ENCODE measurements at regions not wholly inside any gene's neighbourhood (a gene's known extent, or its start where the extent isn't known, plus 50 kb on each side); places are given as distances from the start of the nearest gene placed in this dataset.

GRCh38 chr13:111480503-111480902 lies 160.1 kb downstream of the TEX29 start:
- Mint-ChIP-seq H3K9me3 (peaks cover 0 to 2% (median 0%) of the 10 kb centered on the region in 3 donors), H3K27ac (no peak overlapping the region), H3K4me3 (no peak overlapping the region), H3K4me1 (no peaks in the 10 kb centered on the region), H3K27me3 (peaks cover 4% of the 10 kb centered on the region in 2 donors), H3K36me3 (no peaks in the 10 kb centered on the region)
- H3K4me3 ChIP-seq (ENCODE audit: control insufficient read depth in 1 of 2, extremely low read depth in 1 of 2, low read length in 1 of 2) = no peak overlapping the region
- H3K27ac ChIP-seq (ENCODE audit: low read length) = no peak overlapping the region
- peak in 1 of 35 experiments; percentile 9 for DNase-seq
- no peaks in the 10 kb centered on the region for H3K4me1 ChIP-seq (ENCODE audit: control insufficient read depth in 1 of 2, extremely low read depth in 1 of 2, insufficient read depth in 2 of 2, low read length in 2 of 2)
- peaks cover 0 to 14% of the 10 kb centered on the region in 2 experiments for H3K27me3 ChIP-seq (replicated peaks in 1 of 2; ENCODE audit: control insufficient read depth in 2 of 2, extremely low read depth in 1 of 2, insufficient read depth in 2 of 2, low read length in 1 of 2)
- CTCF ChIA-PET = no interaction called here
- no peaks in the 10 kb centered on the region for H3K9me3 ChIP-seq
- H3K36me3 ChIP-seq (ENCODE audit: control insufficient read depth in 2 of 2, extremely low read depth in 1 of 2, insufficient read depth in 1 of 2, low read length in 1 of 2) = no peaks in the 10 kb centered on the region
- POLR2A ChIA-PET = no interaction called here
- no peak for ATAC-seq (replicated peaks in 1 of 4)
- 81% methylated on average over 6 of the region's 8 CpGs for whole genome bisulfite sequencing (ENCODE audit: insufficient coverage)

- Histone ChIP-seq H3K36me3 (ENCODE audit: control insufficient read depth in 2 of 2, extremely low read depth in 1 of 2, insufficient read depth in 1 of 2, low read length in 1 of 2) (no peaks in the 10 kb centered on the region), H3K27ac (ENCODE audit: low read length) (no peak overlapping the region), H3K4me1 (ENCODE audit: control insufficient read depth in 1 of 2, extremely low read depth in 1 of 2, insufficient read depth in 2 of 2, low read length in 2 of 2) (no peaks in the 10 kb centered on the region), H3K9me3 (no peaks in the 10 kb centered on the region), H3K4me3 (ENCODE audit: control insufficient read depth in 1 of 2, extremely low read depth in 1 of 2, low read length in 1 of 2) (no peak overlapping the region), H3K27me3 (replicated peaks in 1 of 2; ENCODE audit: control insufficient read depth in 2 of 2, extremely low read depth in 1 of 2, insufficient read depth in 2 of 2, low read length in 1 of 2) (peaks cover 0 to 14% of the 10 kb centered on the region in 2 experiments)
- no peak overlapping the region for H3K4me3 Mint-ChIP-seq
- DNase-seq (no peak), ATAC-seq (replicated peaks in 1 of 4) (no peak)
- no peaks in the 10 kb centered on the region for H3K4me1 Mint-ChIP-seq
- H3K27me3 Mint-ChIP-seq = peaks cover 4% of the 10 kb centered on the region in 2 donors
- 62% methylated on average over 8 of the region's 11 CpGs for WGBS (ENCODE audit: insufficient coverage)
- ChIA-PET POLR2A (no interaction called here), CTCF (interaction anchor here in 1 of 2 donors (0.7 kb wide), 1 partner anchor 10 kb away, joined by 3 read pairs; no protein-coding TSS in a partner anchor)
- H3K27ac Mint-ChIP-seq = no peak overlapping the region
- H3K9me3 Mint-ChIP-seq = peaks cover 0 to 5% (median 0%) of the 10 kb centered on the region in 3 donors
- no peaks in the 10 kb centered on the region for H3K36me3 Mint-ChIP-seq
Measured at GRCh38 chr13:111480976-111481375, 160.5 kb downstream of the TEX29 start.

GRCh38 chr13:111482126-111482525 lies 161.7 kb downstream of the TEX29 start:
- Mint-ChIP-seq H3K36me3 (no peaks in the 10 kb centered on the region), H3K4me3 (no peak overlapping the region), H3K4me1 (no peaks in the 10 kb centered on the region), H3K9me3 (peaks cover 0 to 8% (median 0%) of the 10 kb centered on the region in 3 donors), H3K27ac (no peak overlapping the region), H3K27me3 (peaks cover 4% of the 10 kb centered on the region in 2 donors)
- H3K27me3 ChIP-seq (replicated peaks in 1 of 2; ENCODE audit: control insufficient read depth in 2 of 2, extremely low read depth in 1 of 2, insufficient read depth in 2 of 2, low read length in 1 of 2) = peaks cover 0 to 9% of the 10 kb centered on the region in 2 experiments
- no peak overlapping the region for H3K27ac ChIP-seq (ENCODE audit: low read length)
- no peaks in the 10 kb centered on the region for H3K9me3 ChIP-seq
- no peak overlapping the region for H3K4me3 ChIP-seq (ENCODE audit: control insufficient read depth in 1 of 2, extremely low read depth in 1 of 2, low read length in 1 of 2)
- ChIA-PET CTCF (no interaction called here), POLR2A (no interaction called here)
- no peaks in the 10 kb centered on the region for H3K36me3 ChIP-seq (ENCODE audit: control insufficient read depth in 2 of 2, extremely low read depth in 1 of 2, insufficient read depth in 1 of 2, low read length in 1 of 2)
- WGBS (ENCODE audit: insufficient coverage) = 77% methylated on average over 4 of the region's 6 CpGs
- H3K4me1 ChIP-seq (ENCODE audit: control insufficient read depth in 1 of 2, extremely low read depth in 1 of 2, insufficient read depth in 2 of 2, low read length in 2 of 2) = no peaks in the 10 kb centered on the region
- ATAC-seq (replicated peaks in 1 of 4) = no peak
- no peak for DNase-seq

GRCh38 chr13:111482806-111483620 lies 162.6 kb downstream of the TEX29 start:
- Mint-ChIP-seq H3K27ac (no peak overlapping the region), H3K4me1 (no peaks in the 10 kb centered on the region), H3K27me3 (peaks cover 4% of the 10 kb centered on the region in 2 donors), H3K4me3 (no peak overlapping the region), H3K36me3 (no peaks in the 10 kb centered on the region), H3K9me3 (peaks cover 0 to 12% (median 0%) of the 10 kb centered on the region in 3 donors)
- CTCF ChIA-PET = no interaction called here
- ATAC-seq (replicated peaks in 1 of 4) (no peak), DNase-seq (peak in 1 of 35 experiments; percentile 12)
- peaks cover 0 to 9% of the 10 kb centered on the region in 2 experiments for H3K27me3 ChIP-seq (replicated peaks in 1 of 2; ENCODE audit: control insufficient read depth in 2 of 2, extremely low read depth in 1 of 2, insufficient read depth in 2 of 2, low read length in 1 of 2)
- H3K9me3 ChIP-seq = no peaks in the 10 kb centered on the region
- 83% methylated on average over 16 of the region's 18 CpGs for WGBS (ENCODE audit: insufficient coverage)
- H3K36me3 ChIP-seq (ENCODE audit: control insufficient read depth in 2 of 2, extremely low read depth in 1 of 2, insufficient read depth in 1 of 2, low read length in 1 of 2) = no peaks in the 10 kb centered on the region
- no peaks in the 10 kb centered on the region for H3K4me1 ChIP-seq (ENCODE audit: control insufficient read depth in 1 of 2, extremely low read depth in 1 of 2, insufficient read depth in 2 of 2, low read length in 2 of 2)
- POLR2A ChIA-PET = no interaction called here
- no peak overlapping the region for H3K4me3 ChIP-seq (ENCODE audit: control insufficient read depth in 1 of 2, extremely low read depth in 1 of 2, low read length in 1 of 2)
- no peak overlapping the region for H3K27ac ChIP-seq (ENCODE audit: low read length)

- Mint-ChIP-seq H3K4me3 (no peak overlapping the region), H3K9me3 (peaks cover 0 to 12% (median 0%) of the 10 kb centered on the region in 3 donors), H3K4me1 (no peaks in the 10 kb centered on the region), H3K27me3 (peaks cover 4% of the 10 kb centered on the region in 2 donors), H3K36me3 (no peaks in the 10 kb centered on the region), H3K27ac (no peak overlapping the region)
- H3K27ac ChIP-seq (ENCODE audit: low read length) = no peak overlapping the region
- no peaks in the 10 kb centered on the region for H3K9me3 ChIP-seq
- ChIA-PET POLR2A (no interaction called here), CTCF (no interaction called here)
- no peaks in the 10 kb centered on the region for H3K36me3 ChIP-seq (ENCODE audit: control insufficient read depth in 2 of 2, extremely low read depth in 1 of 2, insufficient read depth in 1 of 2, low read length in 1 of 2)
- WGBS (ENCODE audit: insufficient coverage) = 60% methylated on average over 1 of the region's 7 CpGs
- H3K27me3 ChIP-seq (replicated peaks in 1 of 2; ENCODE audit: control insufficient read depth in 2 of 2, extremely low read depth in 1 of 2, insufficient read depth in 2 of 2, low read length in 1 of 2) = peaks cover 0 to 12% of the 10 kb centered on the region in 2 experiments
- no peak for DNase-seq
- H3K4me3 ChIP-seq (ENCODE audit: control insufficient read depth in 1 of 2, extremely low read depth in 1 of 2, low read length in 1 of 2) = no peak overlapping the region
- H3K4me1 ChIP-seq (ENCODE audit: control insufficient read depth in 1 of 2, extremely low read depth in 1 of 2, insufficient read depth in 2 of 2, low read length in 2 of 2) = no peaks in the 10 kb centered on the region
- ATAC-seq (replicated peaks in 1 of 4) = no peak
Measured at GRCh38 chr13:111483621-111483987, 163.2 kb downstream of the TEX29 start.

- ATAC-seq (replicated peaks in 1 of 4) (no peak), DNase-seq (peak in 1 of 35 experiments; percentile 7)
- Histone ChIP-seq H3K4me1 (ENCODE audit: control insufficient read depth in 1 of 2, extremely low read depth in 1 of 2, insufficient read depth in 2 of 2, low read length in 2 of 2) (no peaks in the 10 kb centered on the region), H3K9me3 (no peaks in the 10 kb centered on the region), H3K36me3 (ENCODE audit: control insufficient read depth in 2 of 2, extremely low read depth in 1 of 2, insufficient read depth in 1 of 2, low read length in 1 of 2) (no peaks in the 10 kb centered on the region), H3K4me3 (ENCODE audit: control insufficient read depth in 1 of 2, extremely low read depth in 1 of 2, low read length in 1 of 2) (no peak overlapping the region), H3K27me3 (replicated peaks in 1 of 2; ENCODE audit: control insufficient read depth in 2 of 2, extremely low read depth in 1 of 2, insufficient read depth in 2 of 2, low read length in 1 of 2) (peaks cover 0 to 19% of the 10 kb centered on the region in 2 experiments), H3K27ac (ENCODE audit: low read length) (no peak overlapping the region)
- 78% methylated on average over 17 of the region's 22 CpGs for WGBS (ENCODE audit: insufficient coverage)
- CTCF ChIA-PET = no interaction called here
- no peaks in the 10 kb centered on the region for H3K4me1 Mint-ChIP-seq
- H3K27ac Mint-ChIP-seq = no peak overlapping the region
- peaks cover 0 to 12% (median 0%) of the 10 kb centered on the region in 3 donors for H3K9me3 Mint-ChIP-seq
- POLR2A ChIA-PET = no interaction called here
- H3K4me3 Mint-ChIP-seq = no peak overlapping the region
- peaks cover 4% of the 10 kb centered on the region in 2 donors for H3K27me3 Mint-ChIP-seq
- no peaks in the 10 kb centered on the region for H3K36me3 Mint-ChIP-seq
Measured at GRCh38 chr13:111484141-111484925, 163.9 kb downstream of the TEX29 start.
